NT2/D1 (cell line): ENCODE measurements at regions not wholly inside any gene's neighbourhood (a gene's known extent, or its start where the extent isn't known, plus 50 kb on each side); places are given as distances from the start of the nearest gene placed in this dataset.

Experiments
- DNase-seq: peaks from one replicate; pipeline ENCODE4 v3.0.0-alpha.2; 2011; ENCODE audit warnings: low read depth, low spot score
- H3K27me3 ChIP-seq: 2 replicates; pipeline ENCODE4 v1.6.0; 2011; ENCODE audit warnings: mild to moderate bottlenecking; ENCODE audit not compliant: insufficient read length, insufficient read depth
- H3K36me3 ChIP-seq: 2 replicates; pipeline ENCODE4 v1.6.1; 2011; ENCODE audit warnings: mild to moderate bottlenecking, low read length, mixed read lengths; ENCODE audit not compliant: insufficient read depth, insufficient read length
- H3K4me1 ChIP-seq: 2 replicates; pipeline ENCODE4 v1.5.1; 2011; ENCODE audit not compliant: insufficient read depth, insufficient read length
- H3K4me3 ChIP-seq: 2 replicates; pipeline ENCODE4 v1.5.1; 2011; ENCODE audit warnings: low read depth; ENCODE audit not compliant: insufficient read length
- H3K9ac ChIP-seq: 2 replicates; pipeline ENCODE4 v1.6.0; 2011; ENCODE audit warnings: low read depth; ENCODE audit not compliant: insufficient read length
- H3K9me3 ChIP-seq: 2 replicates; pipeline ENCODE4 v1.5.1; 2011; ENCODE audit warnings: mild to moderate bottlenecking, low read length; ENCODE audit not compliant: insufficient read depth
- SUZ12 ChIP-seq: IDR thresholded peaks from 2 replicates; pipeline ENCODE4 v1.6.1; 2011; ENCODE audit not compliant: insufficient read length, insufficient read depth; ENCODE audit errors: extremely low read depth
- YY1 ChIP-seq: IDR thresholded peaks from 2 replicates; pipeline ENCODE4 v1.6.1; 2011; ENCODE audit not compliant: insufficient read length, insufficient read depth
- ZNF274 ChIP-seq: IDR thresholded peaks from 2 replicates; pipeline ENCODE4 v1.6.1; 2011; ENCODE audit warnings: mild to moderate bottlenecking, low read depth, low read length

DNA sequence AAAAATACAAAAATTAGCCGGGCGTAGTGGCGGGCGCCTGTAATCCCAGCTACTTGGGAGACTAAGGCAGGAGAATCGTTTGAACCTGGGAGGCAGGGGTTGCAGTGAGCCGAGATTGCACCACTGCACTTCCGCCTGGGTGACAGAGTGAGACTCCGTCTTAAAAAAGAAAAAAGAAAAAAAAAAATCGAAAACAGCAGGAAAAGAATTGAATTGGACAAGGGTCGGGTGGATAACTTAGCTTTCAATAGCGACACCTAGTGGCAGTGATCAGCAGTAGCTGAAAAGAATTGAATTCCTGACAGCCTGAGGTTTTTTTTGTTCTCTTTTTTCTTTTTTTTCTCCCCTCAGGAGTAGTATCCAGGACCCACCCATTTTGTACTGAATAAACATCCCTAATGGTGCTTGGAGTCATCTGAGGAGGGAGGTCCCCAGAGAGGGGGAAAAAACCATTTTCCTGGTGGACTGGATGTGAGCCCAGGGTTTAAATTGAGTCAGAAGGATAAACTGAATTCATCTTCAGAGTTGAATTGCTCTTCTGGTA, 55.1 kb downstream of the CYCS start:
- Histone ChIP-seq H3K4me1 (no peaks in the 10 kb centered on the region), H3K4me3 (no peak overlapping the region), H3K27me3 (no peaks in the 10 kb centered on the region), H3K9me3 (no peaks in the 10 kb centered on the region), H3K36me3 (no peaks in the 10 kb centered on the region), H3K9ac (no peak overlapping the region)
- peak; percentile 79 for DNase-seq
- TF ChIP-seq YY1 (no peak), SUZ12 (no peak), ZNF274 (no peak)

DNA sequence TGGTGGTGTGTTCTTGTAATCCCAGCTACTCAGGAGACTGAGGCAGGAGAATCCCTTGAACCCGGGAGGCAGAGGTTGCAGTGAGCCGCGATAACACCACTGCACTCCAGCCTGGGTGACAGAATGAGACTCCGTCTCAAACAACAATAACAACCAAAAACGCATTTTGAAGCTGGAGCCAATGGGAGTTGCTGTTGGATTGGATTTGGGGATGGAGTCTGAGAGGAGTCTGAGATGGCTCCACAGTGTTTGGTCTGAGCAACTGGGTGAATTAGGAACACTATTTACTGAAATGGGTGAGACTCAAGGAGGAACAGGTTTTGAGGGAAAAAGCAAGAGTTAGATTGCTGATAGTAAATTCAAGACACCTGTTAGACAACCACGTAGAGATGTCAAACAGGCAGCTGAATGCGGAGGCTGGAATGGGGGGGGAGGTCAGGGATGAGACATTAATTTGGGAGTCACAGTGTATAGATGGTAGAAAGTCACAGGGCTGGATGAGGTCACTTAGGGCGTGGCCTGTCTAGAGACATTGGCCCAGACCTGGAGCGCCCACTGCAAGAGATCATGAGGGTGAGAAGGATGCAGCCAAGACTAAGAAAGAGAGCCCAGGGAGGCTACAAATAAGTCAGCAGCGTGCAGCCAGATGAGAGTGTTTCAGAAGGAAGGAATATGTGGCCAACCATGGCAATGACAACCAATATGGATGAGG, 56.4 kb downstream of the CYCS start:
- Histone ChIP-seq H3K4me1 (no peaks in the 10 kb centered on the region), H3K36me3 (no peaks in the 10 kb centered on the region), H3K4me3 (no peak overlapping the region), H3K27me3 (no peaks in the 10 kb centered on the region), H3K9me3 (no peaks in the 10 kb centered on the region), H3K9ac (no peak overlapping the region)
- TF ChIP-seq YY1 (no peak), SUZ12 (no peak), ZNF274 (no peak)
- no peak for DNase-seq

DNA sequence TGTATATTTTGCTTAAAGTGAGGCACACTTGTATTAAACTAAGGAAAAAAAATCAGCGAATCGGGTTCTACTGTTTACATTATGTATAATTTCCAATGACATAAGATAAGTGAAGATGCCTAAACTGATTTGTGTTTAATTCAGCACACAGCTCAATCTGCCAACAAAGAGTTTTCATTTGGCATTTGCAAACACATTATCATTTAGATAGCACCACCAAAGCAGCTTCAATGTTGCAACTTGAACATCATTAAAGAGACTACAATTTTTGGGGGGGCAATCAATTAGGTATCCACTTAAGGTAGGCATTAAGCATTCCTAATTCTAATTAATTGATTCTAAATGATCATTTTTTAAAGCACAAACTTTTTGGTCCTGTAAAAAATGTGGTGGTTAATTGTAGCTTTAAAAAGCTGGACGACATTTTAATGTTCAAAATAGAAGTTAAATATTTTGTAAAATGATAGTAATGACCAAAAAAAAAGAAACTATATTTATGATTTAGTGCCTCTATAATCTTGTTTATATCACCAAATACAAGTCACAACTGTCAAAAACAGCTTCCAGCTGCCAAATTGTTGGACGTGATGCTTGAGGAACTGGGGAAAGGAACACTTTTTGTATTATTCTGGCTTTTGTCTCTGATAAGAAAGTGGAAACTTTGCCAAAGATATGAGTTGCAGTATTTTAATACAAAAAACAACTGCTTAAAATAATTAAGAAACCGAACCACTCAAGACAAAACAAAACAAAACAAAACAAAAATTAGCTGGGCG, 57.1 kb downstream of the CYCS start:
- H3K4me1 ChIP-seq = no peaks in the 10 kb centered on the region
- peaks cover 6% of the 10 kb centered on the region; the same call in 1 of the 2 replicates for H3K9me3 ChIP-seq
- H3K27me3 ChIP-seq = no peaks in the 10 kb centered on the region
- DNase-seq = no peak
- no peak overlapping the region for H3K4me3 ChIP-seq
- H3K36me3 ChIP-seq = no peaks in the 10 kb centered on the region
- no peak overlapping the region for H3K9ac ChIP-seq
- no peak for TF ChIP-seq ZNF274
- TF ChIP-seq YY1 = no peak

DNA sequence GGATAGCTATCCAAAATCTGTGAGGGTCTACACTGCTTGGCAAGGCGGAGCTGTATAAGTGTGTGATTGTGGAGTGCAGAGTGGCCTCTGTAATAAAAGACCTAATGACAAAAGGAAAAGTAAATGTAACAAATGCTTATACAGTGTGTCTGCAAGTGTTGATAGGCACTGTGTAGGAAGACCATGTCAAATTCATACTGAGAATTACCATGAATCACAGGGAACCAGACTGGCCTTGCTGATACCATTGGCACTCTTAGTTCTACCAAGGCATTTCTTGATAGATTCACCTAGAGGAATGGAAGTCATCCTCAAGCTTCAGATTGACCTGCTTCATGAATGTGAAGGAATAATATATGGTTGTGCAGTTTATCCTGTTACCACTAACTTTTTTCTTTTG, 58.8 kb downstream of the CYCS start:
- no peaks in the 10 kb centered on the region for H3K4me1 ChIP-seq
- H3K27me3 ChIP-seq = no peaks in the 10 kb centered on the region
- H3K4me3 ChIP-seq = no peak overlapping the region
- DNase-seq = no peak
- peaks cover 7% of the 10 kb centered on the region; the same call in 1 of the 2 replicates for H3K9me3 ChIP-seq
- H3K9ac ChIP-seq = no peak overlapping the region
- no peaks in the 10 kb centered on the region for H3K36me3 ChIP-seq
- TF ChIP-seq SUZ12 (no peak), YY1 (no peak), ZNF274 (no peak)

DNA sequence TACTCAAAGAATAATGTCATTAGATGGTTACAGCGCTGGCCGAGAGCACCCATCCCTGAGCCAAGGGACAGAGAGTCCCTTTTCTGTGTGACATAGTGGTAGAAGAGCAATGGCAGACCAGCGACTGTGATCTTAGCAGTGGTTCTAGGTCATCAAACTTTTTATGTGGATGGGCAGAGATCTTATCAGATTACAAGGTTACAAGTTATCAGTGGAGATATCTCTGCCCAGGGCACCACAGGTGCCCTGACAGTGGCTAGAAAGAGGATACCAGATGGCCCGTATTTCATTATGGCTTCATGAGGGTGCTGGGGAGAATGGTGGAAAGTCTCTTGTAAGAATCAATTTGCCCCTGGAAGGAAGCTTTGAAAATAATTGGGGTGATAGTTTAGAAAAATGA, 62.7 kb downstream of the CYCS start:
- no peak for TF ChIP-seq ZNF274
- TF ChIP-seq YY1 = no peak
- TF ChIP-seq SUZ12 = no peak
- Histone ChIP-seq H3K36me3 (no peaks in the 10 kb centered on the region), H3K27me3 (no peaks in the 10 kb centered on the region), H3K4me3 (no peak overlapping the region), H3K4me1 (peaks cover 10% of the 10 kb centered on the region), H3K9me3 (peaks cover 7% of the 10 kb centered on the region; the same call in 1 of the 2 replicates), H3K9ac (no peak overlapping the region)
- no peak for DNase-seq

DNA sequence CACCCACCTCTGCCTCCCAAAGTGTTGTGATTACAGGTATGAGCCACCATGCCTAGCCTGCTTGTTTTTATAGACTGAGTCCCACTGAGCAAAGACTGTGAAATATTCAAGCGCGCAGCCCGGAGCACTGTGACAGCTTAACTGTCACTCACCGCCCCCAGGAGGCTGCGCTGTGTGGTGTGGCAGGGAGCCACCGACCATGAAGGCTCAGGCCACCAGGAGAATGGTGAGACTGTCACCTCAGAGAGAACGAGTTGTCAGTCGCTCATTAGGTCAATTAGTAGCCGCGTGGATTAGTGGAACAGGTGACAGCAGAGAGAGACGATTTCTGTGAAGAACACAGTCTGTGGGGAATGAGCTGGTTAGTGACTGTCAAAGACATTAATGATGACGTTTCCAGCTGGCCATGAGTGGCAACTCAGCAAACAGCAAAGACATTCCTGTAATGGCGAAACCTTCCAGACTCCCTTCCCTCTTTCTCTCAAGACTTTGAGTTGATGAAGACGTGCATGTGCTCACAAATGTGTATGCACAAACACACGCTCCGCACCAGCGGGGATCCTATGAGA, 64.5 kb downstream of the CYCS start:
- DNase-seq = no peak
- Histone ChIP-seq H3K36me3 (no peaks in the 10 kb centered on the region), H3K27me3 (no peaks in the 10 kb centered on the region)

DNA sequence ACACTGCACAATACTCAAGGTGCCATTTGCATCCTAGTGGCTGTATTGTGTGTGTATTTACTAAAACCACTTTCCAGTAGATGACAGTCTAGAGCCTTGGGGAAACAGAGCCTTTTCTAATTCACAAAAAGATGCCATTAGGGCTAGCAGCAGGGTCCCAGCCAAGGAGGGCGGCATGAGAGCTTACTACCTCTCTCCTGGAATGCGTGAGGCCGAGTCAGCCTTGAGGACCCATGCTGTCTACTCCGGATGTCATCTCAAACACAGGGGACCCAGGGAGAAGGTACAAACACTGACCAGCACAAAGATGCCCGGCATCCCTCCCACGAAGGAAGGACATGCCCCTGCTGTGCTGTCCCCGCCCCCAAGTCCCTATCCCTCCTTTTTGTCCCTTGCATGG, 65.5 kb downstream of the CYCS start:
- H3K4me1 ChIP-seq = peaks cover 10% of the 10 kb centered on the region
- TF ChIP-seq ZNF274 (no peak), SUZ12 (no peak), YY1 (no peak)
- peak; percentile 23 for DNase-seq
- H3K9ac ChIP-seq = no peak overlapping the region
- no peaks in the 10 kb centered on the region for H3K27me3 ChIP-seq
- no peak overlapping the region for H3K4me3 ChIP-seq
- peaks cover 7% of the 10 kb centered on the region; the same call in 1 of the 2 replicates for H3K9me3 ChIP-seq
- H3K36me3 ChIP-seq = no peaks in the 10 kb centered on the region

More for the DNA sequence above, 64.5 kb downstream of the CYCS start:
- TF ChIP-seq SUZ12 = no peak
- TF ChIP-seq ZNF274 = no peak
- TF ChIP-seq YY1 = no peak
- H3K4me3 ChIP-seq = no peak overlapping the region
- H3K9ac ChIP-seq = no peak overlapping the region
- peaks cover 10% of the 10 kb centered on the region for H3K4me1 ChIP-seq
- peaks cover 7% of the 10 kb centered on the region; the same call in 1 of the 2 replicates for H3K9me3 ChIP-seq
